Osteocyte (in vitro differentiated cells): ENCODE measurements at regions not wholly inside any gene's neighbourhood (a gene's known extent, or its start where the extent isn't known, plus 50 kb on each side); places are given as distances from the start of the nearest gene placed in this dataset.

ENCODE experiments used
- DNase-seq: peaks from one replicate; pipeline ENCODE4 v3.0.0; 2021; ENCODE audit warnings: mixed read lengths; ENCODE audit not compliant: unreplicated experiment; ENCODE audit errors: extremely low spot score
- H3K27ac Mint-ChIP-seq: one replicate; pipeline ENCODE4 v1.8.0; 2021; ENCODE audit warnings: mild to moderate bottlenecking, mixed read lengths; ENCODE audit not compliant: unreplicated experiment
- H3K27me3 Mint-ChIP-seq: one replicate; pipeline ENCODE4 v1.8.0; 2021; ENCODE audit warnings: mixed read lengths; ENCODE audit not compliant: unreplicated experiment
- H3K36me3 Mint-ChIP-seq: one replicate; pipeline ENCODE4 v1.8.0; 2021; ENCODE audit warnings: mixed read lengths; ENCODE audit not compliant: unreplicated experiment
- H3K4me1 Mint-ChIP-seq: one replicate; pipeline ENCODE4 v1.8.0; 2021; ENCODE audit warnings: mixed read lengths; ENCODE audit not compliant: unreplicated experiment
- H3K4me3 Mint-ChIP-seq: one replicate; pipeline ENCODE4 v1.8.0; 2021; ENCODE audit warnings: mild to moderate bottlenecking, moderate library complexity, mixed read lengths; ENCODE audit not compliant: unreplicated experiment
- H3K9me3 Mint-ChIP-seq: one replicate; pipeline ENCODE4 v1.8.0; 2021; ENCODE audit warnings: mixed read lengths; ENCODE audit not compliant: unreplicated experiment
- CTCF ChIP-seq: fragments of 200-600 bp; sonication (generic); IDR thresholded peaks from 2 replicates; pipeline ENCODE4 v1.5.0; 2021; ENCODE audit warnings: antibody characterized with exemption, mild to moderate bottlenecking, moderate library complexity

GRCh38 chr5:167460449-167461020 lies 830.9 kb upstream of the WWC1 start:
- no peak overlapping the region for H3K4me3 Mint-ChIP-seq
- no peak for DNase-seq
- TF ChIP-seq CTCF: no peak
- H3K4me1 Mint-ChIP-seq: no peaks in the 10 kb centered on the region
- no peak overlapping the region for H3K27ac Mint-ChIP-seq
- no peaks in the 10 kb centered on the region for H3K27me3 Mint-ChIP-seq
- H3K9me3 Mint-ChIP-seq: peaks cover 4% of the 10 kb centered on the region
- H3K36me3 Mint-ChIP-seq: no peaks in the 10 kb centered on the region

GRCh38 chr5:167463939-167464338 lies 827.5 kb upstream of the WWC1 start:
- H3K36me3 Mint-ChIP-seq: no peaks in the 10 kb centered on the region
- H3K4me3 Mint-ChIP-seq: no peak overlapping the region
- no peaks in the 10 kb centered on the region for H3K4me1 Mint-ChIP-seq
- peaks cover 4% of the 10 kb centered on the region for H3K9me3 Mint-ChIP-seq
- no peak for DNase-seq
- H3K27me3 Mint-ChIP-seq: peaks cover 7% of the 10 kb centered on the region
- H3K27ac Mint-ChIP-seq: no peak overlapping the region
- TF ChIP-seq CTCF: no peak

GRCh38 chr5:167466992-167467391 lies 824.5 kb upstream of the WWC1 start:
- no peak overlapping the region for H3K4me3 Mint-ChIP-seq
- TF ChIP-seq CTCF: no peak
- H3K36me3 Mint-ChIP-seq: no peaks in the 10 kb centered on the region
- no peak overlapping the region for H3K27ac Mint-ChIP-seq
- peaks cover 11% of the 10 kb centered on the region for H3K27me3 Mint-ChIP-seq
- H3K9me3 Mint-ChIP-seq: peaks cover 4% of the 10 kb centered on the region
- DNase-seq: no peak
- H3K4me1 Mint-ChIP-seq: no peaks in the 10 kb centered on the region

- H3K4me1 Mint-ChIP-seq: no peaks in the 10 kb centered on the region
- H3K36me3 Mint-ChIP-seq: no peaks in the 10 kb centered on the region
- no peaks in the 10 kb centered on the region for H3K9me3 Mint-ChIP-seq
- H3K27me3 Mint-ChIP-seq: peaks cover 11% of the 10 kb centered on the region
- DNase-seq: no peak
- no peak for TF ChIP-seq CTCF
- H3K27ac Mint-ChIP-seq: no peak overlapping the region
- no peak overlapping the region for H3K4me3 Mint-ChIP-seq
These were observed 818.8 kb upstream of the WWC1 start for GRCh38 chr5:167472566-167473108.

GRCh38 chr5:167478188-167478587 lies 813.3 kb upstream of the WWC1 start:
- no peaks in the 10 kb centered on the region for H3K36me3 Mint-ChIP-seq
- H3K27me3 Mint-ChIP-seq: peaks cover 8% of the 10 kb centered on the region
- no peak overlapping the region for H3K27ac Mint-ChIP-seq
- no peak for DNase-seq
- no peak overlapping the region for H3K4me3 Mint-ChIP-seq
- TF ChIP-seq CTCF: no peak
- no peaks in the 10 kb centered on the region for H3K4me1 Mint-ChIP-seq
- no peaks in the 10 kb centered on the region for H3K9me3 Mint-ChIP-seq
